ENCODE measurements at regions not wholly inside any gene's neighbourhood (a gene's known extent, or its start where the extent isn't known, plus 50 kb on each side); places are given as distances from the start of the nearest gene placed in this dataset.
"Not testable (repeated sequence)": the region's sequence is repeated elsewhere in the genome, so short reads cannot be mapped to it uniquely, and the experiment has no call there.

- H3K4me1 ChIP-seq (ENCODE audit: control insufficient read depth, insufficient read depth, low read length); H3K4me3 ChIP-seq (ENCODE audit: low read depth, low read length); H3K27ac ChIP-seq (ENCODE audit: low read depth, low read length); H3K36me3 ChIP-seq (ENCODE audit: control insufficient read depth, insufficient read depth, low read length); H3K9ac ChIP-seq (ENCODE audit: low read length); H3K27me3 ChIP-seq (ENCODE audit: control insufficient read depth, insufficient read depth, low read length); H3K9me3 ChIP-seq (ENCODE audit: control insufficient read depth, insufficient read depth, low read depth, low read length): not testable (repeated sequence)
Measured at GRCh38 chr5:177664737-177665136, 64.8 kb downstream of the B4GALT7 start.

DNA sequence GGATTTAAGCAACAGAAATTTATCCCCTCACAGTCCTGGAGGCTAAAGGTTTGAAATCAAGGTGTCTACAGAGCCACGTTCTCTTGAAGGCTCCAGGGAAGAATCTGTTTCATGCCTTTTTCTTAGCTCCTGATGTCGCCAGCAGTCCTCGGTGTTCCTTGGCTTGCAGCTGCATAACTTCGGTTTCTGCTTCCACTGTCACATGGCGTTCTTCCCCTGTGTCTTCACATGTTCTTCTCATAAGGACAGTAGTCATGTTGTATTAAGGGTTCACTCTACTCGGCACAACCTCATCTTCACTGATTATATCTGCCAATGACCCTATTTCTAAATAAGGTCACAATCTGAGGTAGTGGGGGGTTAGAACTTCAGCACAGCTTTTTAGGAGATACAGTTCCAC, 65.2 kb downstream of the B4GALT7 start:
- H3K27me3 ChIP-seq (ENCODE audit: control insufficient read depth, insufficient read depth, low read length); H3K27ac ChIP-seq (ENCODE audit: low read depth, low read length); H3K9me3 ChIP-seq (ENCODE audit: control insufficient read depth, insufficient read depth, low read depth, low read length); H3K36me3 ChIP-seq (ENCODE audit: control insufficient read depth, insufficient read depth, low read length); H3K4me1 ChIP-seq (ENCODE audit: control insufficient read depth, insufficient read depth, low read length); H3K9ac ChIP-seq (ENCODE audit: low read length); H3K4me3 ChIP-seq (ENCODE audit: low read depth, low read length): not testable (repeated sequence)

GRCh38 chr5:177665960-177666359, 66.0 kb downstream of the B4GALT7 start:
- not testable (repeated sequence) for H3K9ac ChIP-seq (ENCODE audit: low read length); H3K4me3 ChIP-seq (ENCODE audit: low read depth, low read length); H3K27ac ChIP-seq (ENCODE audit: low read depth, low read length); H3K9me3 ChIP-seq (ENCODE audit: control insufficient read depth, insufficient read depth, low read depth, low read length); H3K36me3 ChIP-seq (ENCODE audit: control insufficient read depth, insufficient read depth, low read length); H3K27me3 ChIP-seq (ENCODE audit: control insufficient read depth, insufficient read depth, low read length); H3K4me1 ChIP-seq (ENCODE audit: control insufficient read depth, insufficient read depth, low read length)

DNA sequence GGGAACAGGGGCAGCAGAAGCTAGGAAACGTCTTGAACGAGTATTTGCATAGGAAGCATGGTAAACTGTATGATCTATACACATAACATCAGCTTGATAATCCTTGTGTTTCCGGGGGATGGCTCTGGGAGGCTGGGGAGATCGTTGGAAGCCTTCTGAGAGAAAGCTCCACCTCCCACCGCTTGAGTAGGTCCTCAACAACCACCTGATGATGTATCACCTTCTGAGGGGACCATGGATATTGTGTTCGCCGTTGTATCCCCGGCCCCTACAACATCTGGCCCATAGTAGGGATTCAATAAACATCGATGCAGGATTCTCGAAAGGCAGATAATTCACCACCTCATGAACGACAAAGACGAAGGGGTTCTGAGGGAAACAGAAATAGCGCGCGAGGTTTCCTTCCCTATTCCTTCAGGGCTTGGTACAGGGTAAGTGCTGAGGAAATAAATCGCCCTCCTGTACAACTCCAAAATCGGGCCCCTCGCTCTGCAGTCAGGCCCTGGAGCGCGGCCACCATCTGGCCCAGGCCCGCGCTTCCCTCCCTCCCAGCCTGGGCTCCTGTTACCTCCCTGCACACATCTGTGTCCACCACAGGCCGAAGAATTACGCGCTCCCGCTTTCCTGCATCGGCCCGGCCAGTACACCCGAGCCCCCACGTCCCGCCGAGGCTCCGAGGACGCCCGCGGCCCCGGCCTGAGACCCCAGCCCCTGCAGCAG, 71.3 kb downstream of the B4GALT7 start:
- H3K4me3 ChIP-seq (ENCODE audit: low read depth, low read length), result peak overlapping the region; percentile 48
- H3K36me3 ChIP-seq (ENCODE audit: control insufficient read depth, insufficient read depth, low read length); H3K4me1 ChIP-seq (ENCODE audit: control insufficient read depth, insufficient read depth, low read length): not testable (repeated sequence)

GRCh38 chr5:177671755-177672690, 72.1 kb downstream of the B4GALT7 start:
- not testable (repeated sequence) for H3K36me3 ChIP-seq (ENCODE audit: control insufficient read depth, insufficient read depth, low read length); H3K9me3 ChIP-seq (ENCODE audit: control insufficient read depth, insufficient read depth, low read depth, low read length); H3K9ac ChIP-seq (ENCODE audit: low read length); H3K4me1 ChIP-seq (ENCODE audit: control insufficient read depth, insufficient read depth, low read length); H3K27me3 ChIP-seq (ENCODE audit: control insufficient read depth, insufficient read depth, low read length); H3K27ac ChIP-seq (ENCODE audit: low read depth, low read length)
- peak overlapping the region; percentile 42; the same call in 1 of the 2 replicates for H3K4me3 ChIP-seq (ENCODE audit: low read depth, low read length)

More for the DNA sequence above, 71.3 kb downstream of the B4GALT7 start:
- not testable (repeated sequence) for H3K9ac ChIP-seq (ENCODE audit: low read length); H3K27me3 ChIP-seq (ENCODE audit: control insufficient read depth, insufficient read depth, low read length); H3K9me3 ChIP-seq (ENCODE audit: control insufficient read depth, insufficient read depth, low read depth, low read length); H3K27ac ChIP-seq (ENCODE audit: low read depth, low read length)

Measured in HUES6 (cell line).